IMR-90 (cell line): ENCODE measurements at regions not wholly inside any gene's neighbourhood (a gene's known extent, or its start where the extent isn't known, plus 50 kb on each side); places are given as distances from the start of the nearest gene placed in this dataset.

Source experiments
- ATAC-seq: fragments of 200-7000 bp; cut with Tn5 transposase; 2 replicates; pipeline ENCODE4 v1.9.1; 2020; ENCODE audit warnings: low read depth, mild to moderate bottlenecking, moderate library complexity
- BruUV-seq: library from RNA; stranded (reverse); fragments of 400-500 nt; replicated peaks from 2 replicates; lab custom pipeline; 2021; lab: Mats Ljungman, UMichigan
- CTCF ChIA-PET: fragments of 300-600 bp; formaldehyde crosslinking; extraction: SDS; loops from one replicate; lab custom pipeline; 2021; ENCODE audit warnings: antibody characterized with exemption; lab: Yijun Ruan, JAX
- POLR2A ChIA-PET: fragments of 300-600 bp; sonication (Branson Sonifier 250); formaldehyde crosslinking; loops from one replicate; lab custom pipeline; 2022; ENCODE audit warnings: antibody characterized with exemption; ENCODE audit not compliant: unreplicated experiment; lab: Charles Lee
- DNase-seq: peaks from one replicate; pipeline ENCODE4 v3.0.0; 2013
- H2AFZ ChIP-seq: replicated peaks from 2 replicates; pipeline ENCODE3; 2013; ENCODE audit warnings: low read length, mild to moderate bottlenecking; ENCODE audit not compliant: poor library complexity
- H2AK5ac ChIP-seq: 2 replicates; pipeline ENCODE4 v1.6.1; 2013; ENCODE audit warnings: low read depth, low read length, inconsistent platforms
- H2AK9ac ChIP-seq: replicated peaks from 2 replicates; pipeline ENCODE3; 2013; ENCODE audit warnings: mild to moderate bottlenecking, low read depth, low read length, moderate library complexity; ENCODE audit not compliant: poor library complexity
- H2BK120ac ChIP-seq: 2 replicates; pipeline ENCODE4 v1.6.1; 2013; ENCODE audit warnings: low read depth, low read length, inconsistent platforms
- H2BK15ac ChIP-seq: 3 replicates; pipeline ENCODE4 v1.6.1; 2013; ENCODE audit warnings: low read depth, low read length, inconsistent platforms
- H2BK20ac ChIP-seq: 2 replicates; pipeline ENCODE4 v1.6.1; 2013; ENCODE audit warnings: low read depth, mild to moderate bottlenecking, inconsistent platforms, low read length, moderate library complexity
- H2BK5ac ChIP-seq: 2 replicates; pipeline ENCODE4 v1.6.1; 2013; ENCODE audit warnings: mild to moderate bottlenecking, low read depth, low read length, inconsistent platforms; ENCODE audit not compliant: poor library complexity, severe bottlenecking
- H3K14ac ChIP-seq: replicated peaks from 2 replicates; pipeline ENCODE4 v1.6.1; 2013; ENCODE audit warnings: low read depth, low read length, inconsistent platforms
- H3K18ac ChIP-seq: 2 replicates; pipeline ENCODE4 v1.6.1; 2013; ENCODE audit warnings: low read depth, low read length, control low read depth
- H3K23ac ChIP-seq: 2 replicates; pipeline ENCODE4 v1.6.1; 2013; ENCODE audit warnings: low read depth, low read length, inconsistent platforms
- H3K27ac ChIP-seq: 2 replicates; pipeline ENCODE4 v1.5.1; 2013; ENCODE audit warnings: mild to moderate bottlenecking, control low read depth, low read length; ENCODE audit not compliant: insufficient read depth
- H3K27me3 ChIP-seq: 2 replicates; pipeline ENCODE4 v1.6.1; 2013; ENCODE audit warnings: low read length; ENCODE audit not compliant: control insufficient read depth, insufficient read depth
- H3K36me3 ChIP-seq: 2 replicates; pipeline ENCODE4 v1.6.1; 2013; ENCODE audit warnings: low read length, mixed read lengths; ENCODE audit not compliant: control insufficient read depth, insufficient read depth
- H3K4ac ChIP-seq: 2 replicates; pipeline ENCODE4 v1.6.1; 2013; ENCODE audit warnings: low read depth, low read length, inconsistent platforms
- H3K4me1 ChIP-seq: 2 replicates; pipeline ENCODE4 v1.6.1; 2013; ENCODE audit warnings: low read length, mixed read lengths; ENCODE audit not compliant: control insufficient read depth, insufficient read depth
- H3K4me2 ChIP-seq: 2 replicates; pipeline ENCODE4 v1.6.1; 2013; ENCODE audit warnings: low read depth, mild to moderate bottlenecking, control low read depth, low read length, moderate library complexity
- H3K4me3 ChIP-seq: 2 replicates; pipeline ENCODE4 v1.5.1; 2013; ENCODE audit warnings: low read depth, mild to moderate bottlenecking, control low read depth, low read length, moderate library complexity; ENCODE audit not compliant: insufficient read depth
- H3K56ac ChIP-seq: 2 replicates; pipeline ENCODE4 v1.6.1; 2013; ENCODE audit warnings: low read length, inconsistent platforms; ENCODE audit not compliant: insufficient read depth; ENCODE audit errors: extremely low read depth
- H3K79me1 ChIP-seq, 2 experiments: 2 replicates each; pipeline ENCODE4 v1.6.1; 2013; ENCODE audit warnings: low read length in 2 of 2, inconsistent platforms in 1 of 2, low read depth in 1 of 2
- H3K9ac ChIP-seq: 2 replicates; pipeline ENCODE4 v1.6.1; 2013; ENCODE audit warnings: low read depth, low read length, control low read depth
- H3K9me1 ChIP-seq: 2 replicates; pipeline ENCODE4 v1.6.1; 2013; ENCODE audit warnings: low read length, inconsistent platforms; ENCODE audit not compliant: insufficient read depth
- H3K9me3 ChIP-seq: 2 replicates; pipeline ENCODE4 v1.6.1; 2013; ENCODE audit warnings: low read length; ENCODE audit not compliant: control insufficient read depth, insufficient read depth
- H4K20me1 ChIP-seq: 2 replicates; pipeline ENCODE4 v1.6.1; 2013; ENCODE audit warnings: low read length, inconsistent platforms; ENCODE audit not compliant: insufficient read depth
- H4K5ac ChIP-seq: 2 replicates; pipeline ENCODE4 v1.6.1; 2013; ENCODE audit warnings: mild to moderate bottlenecking, low read depth, low read length, control low read depth
- H4K8ac ChIP-seq, 2 experiments: 2 replicates each; pipeline ENCODE4 v1.6.1; 2013; ENCODE audit warnings: low read depth in 2 of 2, low read length in 2 of 2, control low read depth in 1 of 2, inconsistent platforms in 1 of 2
- H4K91ac ChIP-seq: 2 replicates; pipeline ENCODE4 v1.6.1; 2013; ENCODE audit warnings: low read depth, low read length, inconsistent platforms; ENCODE audit not compliant: insufficient read depth
- CEBPB ChIP-seq: IDR thresholded peaks from 2 replicates; pipeline ENCODE4 v1.6.1; 2012; ENCODE audit warnings: low read depth, low read length, improper control_type of control experiment
- CHD1 ChIP-seq: IDR thresholded peaks from 2 replicates; pipeline ENCODE4 v1.6.1; 2012; ENCODE audit warnings: low read depth, low read length, improper control_type of control experiment
- CTCF ChIP-seq: conservative IDR thresholded peaks from 2 replicates; pipeline ENCODE4 v1.5.1; 2012; ENCODE audit warnings: mild to moderate bottlenecking, low read depth, low read length, improper control_type of control experiment
- FOS ChIP-seq: fragments of 150-350 bp; IDR thresholded peaks from 2 replicates; pipeline ENCODE4 v1.6.1; 2016; ENCODE audit warnings: low read depth, low read length
- MAZ ChIP-seq: IDR thresholded peaks from 2 replicates; pipeline ENCODE4 v1.6.1; 2012; ENCODE audit warnings: low read depth, mild to moderate bottlenecking, low read length, improper control_type of control experiment, moderate library complexity, borderline replicate concordance
- MXI1 ChIP-seq: IDR thresholded peaks from 2 replicates; pipeline ENCODE4 v1.6.1; 2012; ENCODE audit warnings: low read depth, mild to moderate bottlenecking, low read length, moderate library complexity, borderline replicate concordance
- NFE2L2 ChIP-seq: fragments of 150-350 bp; IDR thresholded peaks from 2 replicates; pipeline ENCODE4 v1.6.1; 2016; ENCODE audit warnings: low read depth, mild to moderate bottlenecking, low read length
- POLR2A ChIP-seq: IDR thresholded peaks from 2 replicates; pipeline ENCODE4 v1.6.1; 2012; ENCODE audit warnings: mild to moderate bottlenecking, low read depth, low read length
- RAD21 ChIP-seq: IDR thresholded peaks from 2 replicates; pipeline ENCODE4 v1.6.1; 2012; ENCODE audit warnings: low read length, improper control_type of control experiment
- RCOR1 ChIP-seq: IDR thresholded peaks from 2 replicates; pipeline ENCODE4 v1.6.1; 2012; ENCODE audit warnings: mild to moderate bottlenecking, low read length, improper control_type of control experiment; ENCODE audit not compliant: insufficient replicate concordance
- RFX5 ChIP-seq: IDR thresholded peaks from 2 replicates; pipeline ENCODE4 v1.8.0; 2012; ENCODE audit warnings: low read depth, mild to moderate bottlenecking, low read length, moderate library complexity
- SMC3 ChIP-seq: fragments of 150-350 bp; IDR thresholded peaks from 2 replicates; pipeline ENCODE4 v1.6.1; 2016; ENCODE audit warnings: low read depth, mild to moderate bottlenecking, antibody characterized with exemption, low read length, moderate library complexity
- USF2 ChIP-seq: fragments of 150-350 bp; IDR thresholded peaks from 2 replicates; pipeline ENCODE4 v1.6.1; 2017; ENCODE audit warnings: mild to moderate bottlenecking, antibody characterized with exemption, low read length, low read depth
- WGBS, 2 experiments: methylation state at CpG; one replicate each; pipeline versions ENCODE4 v1.1.5 to v1.1.7; 2013; ENCODE audit warnings: missing lambda C conversion rate in 2 of 2; ENCODE audit not compliant: insufficient read length in 1 of 2; ENCODE audit errors: extremely low coverage in 2 of 2; 5-methylcytosine and 5-hydroxymethylcytosine counted together
- dilution Hi-C: fragments of 300-500 bp; cut with HindIII; formaldehyde crosslinking; loops from one replicate; pipeline ENCODE4 v1.14.3; 2018; ENCODE audit warnings: low sequenced_read_pairs; ENCODE audit not compliant: unreplicated experiment
- in situ Hi-C: fragments of 300-500 bp; cut with MboI; formaldehyde crosslinking; loops from 3 replicates; pipeline ENCODE4 v1.14.3; 2019; ENCODE audit warnings: low sequenced_read_pairs, inconsistent platforms, mixed read lengths
- intact Hi-C: fragments of 100-400 bp; cut with micrococcal nuclease; formaldehyde crosslinking; loops from 2 replicates; pipeline ENCODE4 v1.10.0; 2022

GRCh38 chr2:145106293-145106692 is 586.4 kb upstream of the ZEB2 start:
- no peak overlapping the region for H4K5ac ChIP-seq
- TF ChIP-seq CEBPB: no peak
- no peak for TF ChIP-seq CTCF
- no peak for TF ChIP-seq SMC3
- no peak for TF ChIP-seq MAZ
- TF ChIP-seq RCOR1: no peak
- TF ChIP-seq CHD1: no peak
- no peak for TF ChIP-seq POLR2A
- TF ChIP-seq RAD21: no peak
- no peak for TF ChIP-seq FOS
- TF ChIP-seq USF2: no peak
- no peak for TF ChIP-seq NFE2L2
- no peak for TF ChIP-seq MXI1
- no peak for TF ChIP-seq RFX5
- H4K20me1 ChIP-seq: no peaks in the 10 kb centered on the region
- intact Hi-C loops: no loop called here
- CTCF ChIA-PET: no interaction called here
- no peak overlapping the region for H2BK5ac ChIP-seq
- dilution Hi-C loops: no loop called here
- no peaks in the 10 kb centered on the region for H3K27me3 ChIP-seq
- H3K14ac ChIP-seq: no peak overlapping the region
- H3K36me3 ChIP-seq: no peaks in the 10 kb centered on the region
- H3K4ac ChIP-seq: no peak overlapping the region
- POLR2A ChIA-PET: no interaction called here
- no peak overlapping the region for H4K91ac ChIP-seq
- 100% methylated on average over 2 of the region's 5 CpGs; no CpG with 5 or more reads in 1 of the 2 experiments for WGBS, 2 experiments
- no peaks in the 10 kb centered on the region for H3K9me3 ChIP-seq
- H2AK5ac ChIP-seq: no peak overlapping the region
- H3K56ac ChIP-seq: no peak overlapping the region
- no peak overlapping the region for H3K9ac ChIP-seq
- H3K23ac ChIP-seq: no peak overlapping the region
- ATAC-seq: no peak
- no peak overlapping the region for H2BK15ac ChIP-seq
- no peak overlapping the region for H2BK20ac ChIP-seq
- H2BK120ac ChIP-seq: no peak overlapping the region
- peaks cover 7% of the 10 kb centered on the region; the same call in 1 of the 2 replicates for H3K4me1 ChIP-seq
- no peak for DNase-seq
- H2AK9ac ChIP-seq: no peak overlapping the region
- H3K4me2 ChIP-seq: no peak overlapping the region
- in situ Hi-C loops: no loop called here
- H3K27ac ChIP-seq: no peak overlapping the region
- H4K8ac ChIP-seq: no peak overlapping the region
- H3K79me1 ChIP-seq: no peaks in the 10 kb centered on the region
- BruUV-seq: no TSS peak
- no peak overlapping the region for H3K4me3 ChIP-seq
- H3K18ac ChIP-seq: no peak overlapping the region
- no peaks in the 10 kb centered on the region; the same call in 1 of the 2 replicates for H3K9me1 ChIP-seq
- H2AFZ ChIP-seq: no peak overlapping the region
